HL-60/S4 treated with phorbol 12-myristate 13-acetate at 8.2 ng/mL for 4 days and 3 days (cell line): ENCODE measurements at regions not wholly inside any gene's neighbourhood (a gene's known extent, or its start where the extent isn't known, plus 50 kb on each side); places are given as distances from the start of the nearest gene placed in this dataset.

Source experiments
- in situ Hi-C: fragments of 300-500 bp; cut with MboI; formaldehyde crosslinking; loops from 2 replicates; pipeline ENCODE4 v1.15.0; 2022; ENCODE audit warnings: low sequenced_read_pairs

DNA sequence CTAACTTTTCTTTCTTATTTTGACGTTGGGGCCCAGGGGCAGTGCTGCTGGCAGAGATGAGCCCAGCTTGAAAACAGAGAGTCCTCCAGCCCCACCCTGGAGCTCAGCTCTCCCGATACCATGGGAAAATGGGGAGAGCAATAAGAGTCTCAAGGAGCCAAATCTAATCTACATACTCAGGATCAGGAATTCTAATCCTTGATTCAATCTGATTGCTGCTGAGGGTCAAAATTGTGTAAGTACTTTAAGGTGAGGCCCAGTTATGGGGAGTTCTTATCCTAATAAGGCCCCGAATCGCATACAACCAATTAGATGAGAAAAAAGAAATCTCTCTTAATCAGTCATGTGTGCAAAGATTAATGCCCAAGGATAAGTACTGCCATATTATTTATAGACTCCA is 202.9 kb downstream of the FAM76B start:
- in situ Hi-C loops: no loop called here

DNA sequence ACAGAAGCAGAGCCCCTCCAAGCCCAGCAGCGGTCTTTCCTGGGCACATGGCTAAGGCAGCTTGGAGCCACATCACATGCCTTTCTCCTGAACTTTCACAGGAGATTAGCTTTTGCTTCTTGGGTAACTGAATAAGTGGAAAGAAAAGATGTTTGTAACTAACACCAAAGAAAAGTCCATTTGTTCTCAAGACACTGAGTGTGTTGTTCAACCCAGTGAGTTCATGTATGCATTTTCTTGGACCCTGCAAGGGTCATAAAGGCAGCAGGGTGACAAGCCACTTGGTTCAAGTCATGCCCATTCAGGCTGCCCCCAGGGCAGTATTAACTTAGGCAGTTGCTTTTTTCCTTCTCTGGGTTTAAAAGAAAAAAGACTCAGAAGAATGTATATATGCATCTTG is 203.4 kb downstream of the FAM76B start:
- in situ Hi-C loops: no loop called here

DNA sequence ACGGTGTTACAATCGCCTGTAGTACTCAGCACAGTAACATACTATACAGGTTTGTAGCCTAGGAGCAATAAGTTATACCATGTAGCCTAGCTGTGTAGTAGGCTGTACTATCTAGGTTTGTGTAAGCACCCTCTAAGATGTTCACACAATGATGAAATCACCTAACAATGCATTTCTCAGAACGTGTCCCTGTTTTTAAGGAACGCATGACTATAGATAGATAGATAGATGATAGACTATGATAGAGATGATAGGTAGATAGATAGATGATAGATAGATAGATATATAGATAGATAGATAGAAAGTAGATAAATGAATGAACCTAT is 203.9 kb downstream of the FAM76B start:
- in situ Hi-C loops: no loop called here

DNA sequence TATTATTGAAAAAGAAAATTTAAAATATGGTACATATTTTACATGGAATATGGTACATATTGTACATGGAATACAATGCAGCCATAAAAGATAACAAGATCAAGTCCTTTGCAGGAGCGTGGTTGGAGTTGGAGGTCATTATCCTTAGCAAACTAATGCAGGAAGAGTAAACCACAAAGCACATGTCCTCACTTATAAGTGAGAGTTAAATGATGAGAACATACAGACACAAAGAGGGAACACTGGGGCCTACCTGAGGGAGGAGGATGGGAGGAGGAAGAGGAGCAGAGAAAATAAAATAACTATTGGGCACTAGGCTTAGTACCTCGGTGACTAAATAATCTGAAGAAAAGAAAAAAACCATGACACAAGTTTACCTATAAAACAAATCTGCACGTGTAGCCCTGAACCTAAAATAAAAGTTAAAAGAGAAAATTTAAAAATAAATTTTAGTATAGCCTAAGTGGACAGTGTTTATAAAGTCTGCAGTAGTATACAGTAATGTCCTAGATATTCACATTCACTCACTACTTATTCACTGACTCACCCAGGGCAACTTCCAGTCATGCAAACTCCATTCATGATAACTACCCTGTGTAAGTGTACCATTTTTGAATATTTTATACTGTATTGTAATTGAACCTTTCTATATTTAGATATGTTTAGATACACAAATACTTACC is 204.4 kb downstream of the FAM76B start:
- in situ Hi-C loops: no loop called here

DNA sequence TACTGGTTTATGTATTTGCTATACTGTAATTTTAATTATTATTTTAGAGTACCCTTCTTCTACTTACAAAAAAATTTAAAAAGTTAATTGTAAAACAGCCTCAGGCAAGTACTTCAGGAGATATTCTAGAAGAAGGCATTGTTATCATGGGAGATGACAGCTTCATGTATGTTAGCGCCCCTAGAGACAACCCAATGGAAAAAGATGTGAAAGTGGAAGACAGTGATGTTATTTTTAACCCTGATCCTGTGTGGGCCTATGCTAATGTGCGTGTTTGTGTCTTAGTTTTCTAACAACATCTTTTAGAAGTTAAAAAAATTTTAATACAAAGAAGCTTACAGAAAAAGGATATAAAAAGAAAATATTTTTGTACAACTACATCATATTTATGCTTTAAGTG is 205.0 kb downstream of the FAM76B start:
- in situ Hi-C loops: no loop called here

DNA sequence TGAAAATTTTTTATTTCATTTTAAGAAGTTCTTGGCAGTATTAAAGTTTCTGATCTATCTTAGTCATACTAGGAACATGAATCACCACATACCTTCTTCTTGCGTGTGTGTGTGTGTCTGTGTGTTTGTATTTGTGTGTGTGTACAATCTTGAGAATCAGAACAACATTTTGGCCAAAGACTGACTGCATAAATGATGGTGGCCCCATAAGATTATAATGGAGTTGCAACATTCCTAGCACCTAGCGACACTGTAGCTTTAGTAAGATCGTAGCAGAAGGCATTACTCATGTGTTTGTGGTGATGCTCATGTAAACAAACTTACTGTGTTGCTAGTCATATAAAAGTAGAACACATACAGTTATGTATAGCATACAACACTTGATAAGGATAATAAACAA is 205.4 kb downstream of the FAM76B start:
- in situ Hi-C loops: no loop called here

DNA sequence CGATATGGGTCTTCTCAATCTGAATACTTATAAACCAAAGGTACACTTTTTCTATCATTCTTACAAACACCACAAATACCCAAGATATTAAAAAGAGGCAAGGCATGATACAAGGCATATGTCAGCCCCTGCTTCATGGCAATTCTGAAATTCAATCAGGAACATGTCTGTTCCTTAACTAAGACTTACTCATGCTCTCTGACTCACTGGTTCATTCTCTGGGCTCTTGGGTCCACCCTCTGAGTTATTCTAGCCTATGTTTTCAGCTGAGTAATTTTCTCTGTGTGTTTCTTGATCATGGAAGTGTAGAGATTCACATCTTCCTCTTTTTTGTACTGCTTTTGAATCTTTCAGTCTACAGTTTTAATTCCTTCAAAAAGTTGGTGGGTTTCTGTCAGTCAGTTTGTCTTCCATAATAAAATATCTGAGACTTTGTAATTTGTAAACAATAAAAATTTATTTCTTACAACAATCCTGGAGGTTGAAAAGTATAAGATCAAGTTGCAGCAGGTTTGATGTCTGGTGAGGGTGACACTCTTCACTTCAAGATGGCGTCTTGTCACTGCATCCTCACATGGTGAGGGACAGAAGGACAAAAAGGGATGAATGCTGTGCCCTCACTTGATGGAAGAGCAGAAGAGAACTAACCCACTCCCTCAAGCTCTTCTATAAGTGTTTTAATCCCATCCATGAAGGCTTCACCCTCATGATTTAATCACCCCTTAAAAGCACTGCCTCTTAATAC is 211.7 kb downstream of the FAM76B start:
- in situ Hi-C loops: no loop called here

DNA sequence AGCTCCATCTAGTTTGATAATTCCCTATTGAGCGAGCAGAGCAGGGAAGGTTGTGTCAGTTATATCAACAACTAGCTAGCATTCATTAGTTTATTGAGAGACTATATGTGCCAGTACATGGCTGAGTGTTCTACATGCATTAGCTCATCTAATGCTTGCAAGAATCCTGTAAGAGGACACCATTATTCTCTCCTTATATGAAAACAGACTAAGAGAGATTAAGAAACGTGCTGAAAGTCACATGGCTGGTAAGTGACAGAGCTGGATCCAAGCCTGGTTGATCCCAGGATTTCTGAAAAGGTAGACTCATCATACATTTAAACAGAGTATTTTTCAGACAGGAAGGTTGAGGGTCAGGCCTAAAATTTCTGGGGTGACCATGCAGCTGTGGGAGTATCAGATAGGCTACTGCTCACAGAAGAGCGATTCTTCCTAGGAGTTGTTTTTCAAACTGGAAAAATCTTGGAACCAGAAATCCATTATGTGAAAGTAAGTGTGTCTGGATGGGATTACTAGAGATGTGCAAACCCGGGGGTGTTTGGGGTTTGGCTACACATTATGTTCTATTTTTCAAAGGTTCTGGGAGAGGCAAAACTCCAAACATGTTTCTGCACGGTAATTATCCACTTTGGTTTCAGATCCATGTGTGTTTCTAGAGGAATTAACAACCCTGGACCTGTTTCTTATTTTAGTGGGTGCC is 213.3 kb downstream of the FAM76B start:
- in situ Hi-C loops: no loop called here

DNA sequence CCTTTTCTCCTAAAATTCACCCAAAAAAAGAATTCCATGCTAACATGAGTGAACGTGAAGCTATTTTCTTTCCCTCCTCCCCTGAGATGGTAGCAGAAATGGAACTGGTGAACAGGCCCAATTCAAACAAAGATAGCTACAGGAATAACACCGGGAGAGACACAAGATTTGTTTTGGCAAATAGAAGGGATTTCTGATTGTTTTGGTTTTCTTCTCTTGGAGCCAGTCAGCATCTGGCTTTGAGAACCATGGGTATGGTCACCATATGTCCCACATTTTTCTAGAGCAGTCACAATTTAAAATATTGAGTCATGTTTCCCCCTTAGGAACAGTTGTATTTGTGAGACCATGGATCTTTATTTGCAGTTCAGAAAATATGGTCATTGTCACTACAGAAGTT is 214.1 kb downstream of the FAM76B start:
- in situ Hi-C loops: no loop called here

DNA sequence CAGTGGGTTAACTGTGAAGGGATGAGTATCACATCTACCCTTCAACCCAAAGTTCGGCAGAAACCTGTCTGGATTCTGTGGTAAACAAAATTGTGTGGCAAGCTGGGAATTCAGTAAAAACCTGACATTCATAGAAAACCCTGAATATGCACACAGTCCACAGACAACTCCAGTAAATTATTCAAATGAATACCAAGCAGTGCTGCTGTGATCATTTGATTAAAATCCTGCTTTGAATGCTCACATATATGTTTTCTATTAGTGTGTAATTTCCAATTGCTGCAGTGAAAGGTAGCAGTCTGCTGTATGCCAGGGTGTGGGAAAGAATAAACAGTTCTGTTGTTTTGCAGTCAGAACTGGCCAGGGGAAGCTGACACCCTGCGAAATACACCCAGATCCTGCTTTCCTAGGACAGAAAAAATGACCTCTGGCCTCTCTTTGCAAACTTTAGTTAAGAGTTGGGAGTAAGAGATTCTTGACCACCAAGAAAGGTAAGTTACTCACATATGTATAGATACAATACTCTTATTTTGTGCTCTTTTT is 217.8 kb downstream of the FAM76B start:
- in situ Hi-C loops: no loop called here

DNA sequence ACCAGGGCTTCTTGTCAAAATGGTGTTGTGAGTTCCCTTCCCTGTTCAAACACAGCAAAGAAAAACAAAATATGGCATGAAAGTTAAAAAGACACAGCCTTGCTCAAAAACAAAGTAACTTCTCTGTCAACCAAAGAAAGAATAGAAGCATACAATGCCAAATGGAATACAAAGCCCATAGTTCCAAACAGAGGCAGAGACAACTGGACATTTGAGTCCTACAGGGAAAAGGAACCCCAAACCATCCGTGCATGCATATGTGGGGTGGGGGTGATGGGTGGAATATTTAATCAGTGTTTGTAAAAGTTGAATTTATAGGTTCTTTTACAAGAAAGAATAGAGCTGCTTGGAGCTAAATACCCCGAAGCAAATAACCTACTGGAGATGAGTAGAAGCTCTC is 218.7 kb downstream of the FAM76B start:
- in situ Hi-C loops: no loop called here

DNA sequence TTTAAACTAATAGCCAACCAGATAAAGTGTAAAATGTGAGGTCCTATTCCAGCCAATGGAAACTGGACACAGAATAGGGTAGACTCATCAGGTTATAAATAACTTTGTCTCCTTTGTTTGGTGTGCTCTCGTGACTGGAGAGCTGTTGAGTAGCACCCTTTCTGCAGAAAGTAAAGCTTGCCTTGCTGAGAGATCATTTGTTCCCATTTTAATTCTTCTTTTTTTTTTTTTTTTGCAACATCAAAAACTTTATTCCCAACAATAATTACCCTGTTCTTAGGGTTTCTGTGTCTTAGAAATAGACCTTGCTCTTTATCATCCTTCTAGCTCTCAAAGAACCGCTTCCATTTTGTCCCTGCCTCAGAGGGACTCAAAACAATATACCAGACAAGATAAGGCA is 220.4 kb downstream of the FAM76B start:
- in situ Hi-C loops: no loop called here

DNA sequence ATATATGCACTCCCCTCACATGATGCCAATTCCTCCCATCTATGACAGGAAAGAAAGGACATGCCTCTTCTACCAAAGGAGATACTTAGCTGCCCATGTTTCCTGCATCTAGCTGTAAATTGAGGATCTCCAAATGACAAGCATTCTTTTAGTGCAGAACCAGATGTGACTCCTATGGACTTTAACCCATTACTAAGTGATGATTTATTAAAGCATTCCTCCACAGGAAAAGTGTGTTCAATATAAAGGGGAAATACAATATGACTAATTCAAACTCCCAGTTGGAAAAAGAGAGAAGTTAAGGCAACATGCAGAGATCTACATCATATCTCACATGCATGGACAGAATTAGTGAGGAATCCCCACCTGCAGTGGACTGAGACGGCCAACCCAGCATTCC is 221.3 kb downstream of the FAM76B start:
- in situ Hi-C loops: no loop called here

DNA sequence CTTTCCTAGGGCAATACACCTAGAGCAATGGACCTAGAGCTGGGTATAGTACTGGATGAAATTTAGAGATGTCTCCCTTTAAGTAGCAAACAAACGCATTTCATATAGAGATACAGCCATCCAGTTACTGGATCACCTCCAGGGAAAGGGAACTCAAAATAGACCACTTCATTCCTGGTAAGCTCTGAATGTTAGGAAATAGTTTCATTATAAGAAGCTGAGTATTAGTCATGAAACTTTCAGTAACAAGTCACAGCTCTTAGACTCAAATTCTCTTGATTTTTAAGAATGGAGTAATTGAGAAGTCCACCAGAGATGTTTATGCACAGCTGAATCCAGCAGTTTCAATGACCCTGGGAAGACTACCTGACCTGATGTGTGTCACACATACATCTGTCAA is 221.9 kb downstream of the FAM76B start:
- in situ Hi-C loops: no loop called here

DNA sequence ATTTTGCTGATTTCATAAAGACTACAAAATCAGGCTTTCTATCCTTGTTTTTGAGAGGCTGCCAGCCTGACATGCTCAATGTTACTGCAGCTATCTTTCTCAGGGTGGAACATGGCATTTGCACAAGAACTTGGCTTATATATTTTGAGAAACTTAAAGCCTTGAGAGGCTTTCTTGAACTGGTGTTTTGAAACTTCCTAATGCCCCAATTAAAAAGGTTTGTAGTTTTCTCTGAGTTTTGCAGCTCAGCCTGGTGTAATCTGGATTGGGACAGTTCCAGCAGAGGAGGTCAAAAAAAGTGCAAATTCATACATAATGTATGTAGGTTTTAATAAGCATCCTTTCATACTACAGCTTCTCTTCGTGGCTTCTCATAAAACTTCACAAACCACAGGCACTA is 223.4 kb downstream of the FAM76B start:
- in situ Hi-C loops: no loop called here

DNA sequence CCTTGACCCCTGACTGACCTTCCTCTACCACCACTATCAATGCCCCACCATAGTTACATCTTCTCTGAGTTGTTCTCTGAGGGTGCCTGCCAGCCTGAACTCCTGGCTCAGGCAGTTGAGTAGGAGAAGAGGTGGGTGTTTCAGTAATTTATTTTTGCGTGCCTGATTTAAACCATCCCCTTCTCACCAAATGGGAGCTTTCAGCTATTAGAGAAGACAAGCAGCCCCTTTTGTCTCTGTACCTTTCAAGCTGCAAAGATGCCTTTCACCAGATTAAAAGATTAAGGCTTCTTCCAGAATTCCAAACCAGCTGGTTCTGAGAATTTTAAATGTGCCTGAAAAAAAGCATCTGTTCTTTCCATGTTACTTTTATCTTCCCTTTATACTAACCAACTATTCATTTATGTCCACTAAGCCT is 223.8 kb downstream of the FAM76B start:
- in situ Hi-C loops: no loop called here

DNA sequence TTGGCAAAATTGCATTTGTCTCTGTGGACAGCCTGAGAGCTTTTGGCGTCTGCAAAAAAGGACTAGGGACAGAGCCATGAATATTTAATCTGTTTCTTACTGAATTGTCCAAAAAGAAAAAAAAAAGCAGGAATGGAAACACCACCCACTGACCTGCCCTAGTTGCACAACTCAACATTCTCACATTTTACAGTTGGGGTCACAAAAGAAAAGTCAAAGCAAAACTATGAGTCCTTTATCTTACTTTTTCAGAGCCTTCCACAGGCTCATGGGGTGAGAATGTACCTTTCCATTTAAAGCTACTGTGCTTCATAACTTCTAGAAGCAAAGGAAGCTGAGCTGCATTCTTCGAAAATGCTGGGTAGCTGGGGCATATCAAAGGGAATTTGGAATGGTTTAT is 225.7 kb downstream of the FAM76B start:
- in situ Hi-C loops: no loop called here

DNA sequence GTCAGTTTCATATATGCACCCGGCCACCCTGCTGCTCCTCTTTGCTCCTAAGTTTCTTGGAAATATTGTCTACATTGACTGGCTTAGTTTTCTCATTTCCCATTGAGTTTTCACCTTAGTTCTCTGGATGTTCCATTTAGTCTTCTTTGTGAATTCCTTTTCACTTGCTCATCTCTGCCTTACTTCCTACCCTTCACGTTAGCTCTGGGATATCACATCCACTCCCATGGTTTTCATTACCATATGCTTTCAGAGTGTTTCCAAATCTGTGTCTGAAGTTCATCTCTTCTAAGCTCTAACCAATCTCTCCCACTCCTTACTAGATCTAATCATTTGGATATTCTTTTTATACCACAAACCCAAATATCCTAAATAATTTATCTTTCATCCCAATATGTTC is 226.4 kb downstream of the FAM76B start:
- in situ Hi-C loops: no loop called here

DNA sequence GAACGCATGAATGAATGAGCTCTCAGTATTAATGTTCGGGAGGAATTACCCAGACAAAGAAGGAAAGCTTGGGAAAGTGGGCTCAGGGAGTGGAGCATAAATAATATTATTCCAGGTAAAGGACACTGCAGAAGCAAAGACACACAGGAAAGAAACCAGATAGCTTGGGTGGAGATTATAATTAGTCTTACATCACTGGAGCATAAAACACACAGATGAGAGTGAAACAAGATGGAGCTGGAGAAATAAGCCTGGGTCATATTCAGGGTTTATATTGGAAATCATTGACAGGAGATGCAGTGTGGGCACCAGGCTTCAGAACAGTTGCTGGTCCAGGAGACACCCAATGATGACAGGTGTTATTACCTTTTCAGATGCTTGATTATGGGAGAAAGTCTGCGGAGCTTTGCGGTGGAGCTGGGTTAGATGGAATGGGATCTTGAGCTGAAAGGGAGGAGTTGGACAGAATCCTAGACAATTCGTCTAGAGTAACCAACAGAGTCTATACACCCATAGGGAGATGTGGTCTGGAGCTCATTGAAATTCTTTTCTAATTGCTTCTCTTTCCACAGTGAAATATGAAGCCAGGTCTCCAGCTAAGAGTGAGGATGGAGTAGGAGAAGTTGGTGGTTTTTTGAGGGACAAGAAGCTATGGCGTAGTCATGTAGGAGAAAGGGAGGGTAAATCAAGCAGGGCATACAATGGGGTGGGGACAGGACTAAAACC is 227.2 kb downstream of the FAM76B start:
- in situ Hi-C loops: no loop called here

DNA sequence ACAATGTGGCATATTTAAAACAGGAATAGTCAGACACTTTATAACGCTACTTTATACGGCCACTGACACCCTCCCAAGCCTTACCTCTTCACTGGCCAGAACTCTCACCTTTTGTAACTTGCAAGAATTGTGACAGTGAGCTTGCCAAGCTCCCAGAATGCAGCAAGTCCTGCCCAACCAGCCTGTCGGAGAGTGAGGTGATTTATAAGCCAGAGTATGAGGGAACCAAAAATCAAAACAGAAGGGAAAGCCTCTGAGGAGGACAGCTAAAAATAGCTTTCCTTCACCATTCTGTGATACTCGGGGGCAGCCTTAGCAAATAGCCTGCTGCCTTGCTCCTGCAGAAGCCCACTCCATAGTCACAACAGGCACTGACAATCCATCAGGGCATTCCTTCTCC is 229.7 kb downstream of the FAM76B start:
- in situ Hi-C loops: no loop called here

DNA sequence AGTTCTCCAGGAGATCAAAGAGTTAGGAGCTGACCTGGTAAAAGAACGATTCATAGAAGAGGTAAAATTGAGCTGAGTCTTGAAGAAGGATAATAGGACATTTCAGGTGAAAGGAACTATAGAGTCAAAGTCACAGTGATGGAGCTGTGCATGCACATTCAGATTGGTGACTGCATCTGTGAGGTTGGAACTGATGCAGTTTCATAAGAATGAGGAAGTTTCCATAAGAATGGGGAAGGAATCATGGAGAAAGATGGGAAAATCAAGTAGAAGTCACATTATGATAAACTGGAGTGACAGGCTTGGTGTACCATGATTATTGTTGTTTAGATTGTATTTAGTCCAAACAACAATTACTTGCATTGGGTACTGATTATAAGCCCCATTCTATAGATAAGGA is 232.2 kb downstream of the FAM76B start:
- in situ Hi-C loops: no loop called here
